ENCODE measurements at regions not wholly inside any gene's neighbourhood (a gene's known extent, or its start where the extent isn't known, plus 50 kb on each side); places are given as distances from the start of the nearest gene placed in this dataset.
A peak's percentile ranks its signal among the peaks of the same experiment; 100 is the strongest.
"Not testable (repeated sequence)": the region's sequence is repeated elsewhere in the genome, so short reads cannot be mapped to it uniquely, and the experiment has no call there.

DNA sequence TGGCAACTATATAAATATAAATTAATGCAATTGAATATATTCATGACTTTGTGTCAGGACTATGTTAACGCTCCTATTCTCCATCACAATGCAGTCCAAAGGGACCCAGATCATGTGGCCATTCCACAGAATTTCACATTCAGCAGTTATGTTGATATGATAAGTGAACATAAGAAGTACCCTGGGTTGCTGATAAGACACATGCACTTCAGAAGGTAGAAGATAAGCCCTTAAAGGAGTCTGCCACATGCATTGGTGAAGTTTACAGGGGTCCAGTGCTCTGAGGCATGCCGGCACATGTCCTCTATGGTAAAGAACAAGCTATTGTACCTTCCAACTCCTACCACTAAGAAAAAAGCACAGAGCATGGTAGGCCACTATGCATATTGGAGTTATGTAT lies 76.4 kb downstream of the PHAX start:
- no peak for DNase-seq (ENCODE audit: low spot score)

GRCh38 chr5:126680191-126680817 lies 79.6 kb downstream of the PHAX start:
- peak; percentile 64 for DNase-seq (ENCODE audit: low spot score)

- DNase-seq (ENCODE audit: low spot score), result not testable (repeated sequence)
Measured at GRCh38 chr5:126681314-126681713, 80.6 kb downstream of the PHAX start.

DNA sequence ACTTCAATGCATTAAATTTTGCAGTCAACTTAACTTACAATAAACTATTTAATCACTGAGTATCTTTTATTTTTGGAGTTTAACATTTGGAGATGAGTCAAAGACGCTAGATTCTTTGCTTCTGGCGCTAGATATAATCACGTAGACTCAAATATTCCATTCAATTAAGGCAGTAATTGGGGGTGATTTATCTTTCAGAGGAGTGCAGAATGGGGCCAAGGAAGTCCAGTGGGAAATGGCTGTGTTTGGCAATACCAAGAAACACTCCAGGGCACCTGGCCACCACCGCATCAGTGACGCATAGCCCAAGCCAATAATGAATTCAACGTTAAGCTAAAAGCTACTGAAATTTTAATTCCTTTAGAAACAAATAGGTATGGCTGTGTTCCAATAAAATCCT lies 81.2 kb downstream of the PHAX start:
- no peak for DNase-seq (ENCODE audit: low spot score)

GRCh38 chr5:126682856-126683255 lies 82.1 kb downstream of the PHAX start:
- no peak for DNase-seq (ENCODE audit: low spot score)

DNA sequence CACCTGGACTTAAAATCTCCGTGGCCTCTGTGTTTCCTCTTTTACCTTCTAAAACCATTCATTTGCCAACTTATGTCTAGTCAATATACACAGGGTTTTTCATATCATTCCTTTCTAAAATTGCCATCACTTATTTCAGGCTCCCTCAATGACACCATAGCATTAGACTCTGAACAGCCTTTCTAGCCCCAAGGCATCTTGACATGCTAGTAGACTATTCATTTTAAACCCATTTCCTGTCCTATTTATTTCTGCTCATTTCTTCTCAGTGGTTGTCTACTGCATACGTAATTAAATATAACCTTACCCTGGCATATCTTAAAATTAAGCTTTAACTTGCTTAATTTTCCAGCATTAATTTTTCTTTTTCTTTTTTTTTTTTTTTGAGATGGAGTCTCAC lies 83.2 kb downstream of the PHAX start:
- DNase-seq (ENCODE audit: low spot score), result no peak

DNA sequence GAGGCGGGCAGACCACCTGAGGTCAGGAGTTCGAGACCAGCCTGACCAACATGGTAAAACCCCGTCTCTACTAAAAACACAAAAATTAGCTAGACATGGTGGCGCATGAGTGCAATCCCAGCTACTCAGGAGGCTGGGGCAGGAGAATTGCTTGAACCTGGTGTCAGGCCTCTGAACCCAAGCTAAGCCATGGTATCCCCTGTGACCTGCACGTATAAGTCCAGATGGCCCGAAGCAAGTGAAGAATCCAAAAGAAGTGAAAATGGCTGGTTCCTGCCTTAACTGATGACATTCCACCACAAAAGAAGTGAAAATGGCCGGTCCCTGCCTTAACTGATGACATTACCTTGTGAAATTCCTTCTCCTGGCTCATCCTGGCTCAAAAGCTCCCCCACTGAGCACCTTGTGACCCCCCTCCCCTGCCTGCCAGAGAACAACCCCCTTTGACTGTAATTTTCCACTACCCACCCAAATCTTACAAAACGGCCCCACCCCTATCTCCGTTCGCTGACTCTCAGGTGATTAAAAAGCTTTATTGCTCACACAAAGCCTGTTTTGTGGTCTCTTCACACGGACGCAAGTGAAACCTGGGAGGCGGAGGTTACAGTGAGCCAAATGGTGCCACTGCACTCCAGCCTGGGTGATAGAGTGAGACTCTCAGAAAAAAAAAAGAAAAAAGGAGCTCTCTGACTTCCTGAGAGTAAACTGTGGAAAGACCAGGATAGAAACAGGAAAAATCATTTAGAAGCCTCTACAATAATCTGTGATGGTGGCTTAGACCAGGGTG lies 84.1 kb downstream of the PHAX start:
- DNase-seq (ENCODE audit: low spot score), result not testable (repeated sequence)

DNA sequence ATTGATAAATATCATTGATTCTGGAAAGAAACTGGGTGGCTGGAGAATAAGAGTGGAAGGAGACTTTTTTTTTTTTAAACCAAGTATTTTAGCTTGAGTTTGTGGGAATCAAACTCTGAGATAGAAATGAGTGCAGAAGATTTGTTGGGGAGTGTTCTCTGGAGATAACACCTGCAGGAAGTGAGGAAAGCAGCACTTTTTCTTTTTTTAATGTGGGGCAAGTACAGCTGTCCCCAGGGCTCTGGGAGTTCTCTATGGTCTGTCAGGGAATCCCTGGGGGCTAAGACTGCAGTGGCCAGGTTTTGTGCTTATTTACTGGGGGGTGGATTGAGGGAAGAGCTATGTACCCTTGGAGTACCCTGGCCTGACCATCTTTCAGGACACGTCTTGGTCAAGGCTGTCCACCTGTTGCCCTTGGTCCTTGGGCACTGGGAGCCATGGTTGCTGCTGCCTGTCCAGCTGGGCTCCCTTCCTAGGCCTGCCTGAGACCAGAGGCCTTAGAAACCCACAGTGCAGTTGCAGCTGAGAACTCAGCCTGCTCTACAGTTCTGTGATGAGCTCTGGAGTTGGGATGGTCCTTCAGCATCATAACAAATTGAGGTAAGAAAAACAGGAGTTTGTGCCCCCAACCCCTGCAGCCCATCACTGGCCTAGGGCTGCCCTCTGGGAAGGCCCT lies 85.8 kb downstream of the PHAX start:
- peak; percentile 63 for DNase-seq (ENCODE audit: low spot score)

- DNase-seq (ENCODE audit: low spot score), result no peak
Measured at GRCh38 chr5:126692971-126693370, 84.0 kb upstream of the LMNB1 start.

- no peak for DNase-seq (ENCODE audit: low spot score)
Measured at GRCh38 chr5:126693806-126694205, 83.1 kb upstream of the LMNB1 start.

- DNase-seq (ENCODE audit: low spot score), result no peak
Measured at GRCh38 chr5:126694403-126694802, 82.5 kb upstream of the LMNB1 start.

- no peak for DNase-seq (ENCODE audit: low spot score)
Measured at GRCh38 chr5:126695091-126695490, 81.8 kb upstream of the LMNB1 start.

- DNase-seq (ENCODE audit: low spot score), result no peak
Measured at GRCh38 chr5:126707080-126707479, 69.9 kb upstream of the LMNB1 start.

DNA sequence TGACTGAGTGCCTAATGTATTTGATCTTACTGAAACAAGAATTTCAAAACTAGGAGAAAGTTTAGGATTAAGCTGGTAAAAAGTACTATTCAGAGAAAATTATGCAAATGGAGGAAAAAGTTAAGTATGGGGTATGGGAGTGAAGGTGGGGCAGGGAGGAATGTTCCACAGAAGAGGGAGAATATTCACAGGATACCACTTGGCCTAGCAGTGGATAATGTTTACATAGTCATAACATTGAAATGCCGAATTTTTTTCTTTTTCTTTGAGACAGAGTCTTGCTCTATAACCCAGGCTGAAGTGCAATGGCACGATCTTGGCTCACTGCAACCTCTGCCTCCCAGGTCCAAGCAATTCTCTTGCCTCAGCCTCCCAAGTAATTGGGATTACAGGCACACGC lies 61.2 kb upstream of the LMNB1 start:
- no peak for DNase-seq (ENCODE audit: low spot score)

DNA sequence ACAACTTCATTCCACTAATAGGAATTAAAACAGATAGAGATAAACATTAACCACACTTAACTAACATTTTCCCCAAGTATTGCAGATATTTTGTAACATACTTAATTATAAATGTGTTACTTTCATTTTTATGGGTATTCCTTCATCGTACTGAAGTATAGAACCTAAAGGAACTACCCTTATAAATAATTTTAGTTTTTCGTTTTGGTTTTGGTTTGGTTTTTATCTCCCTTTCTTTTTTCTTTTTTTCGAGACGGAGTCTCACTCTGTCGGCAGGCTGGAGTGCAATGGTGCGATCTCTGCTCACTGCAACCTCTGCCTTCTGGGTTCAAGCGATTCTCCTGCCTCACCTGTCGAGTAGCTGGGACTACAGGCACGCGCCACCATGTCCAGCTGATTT lies 60.1 kb upstream of the LMNB1 start:
- DNase-seq (ENCODE audit: low spot score), result no peak

DNA sequence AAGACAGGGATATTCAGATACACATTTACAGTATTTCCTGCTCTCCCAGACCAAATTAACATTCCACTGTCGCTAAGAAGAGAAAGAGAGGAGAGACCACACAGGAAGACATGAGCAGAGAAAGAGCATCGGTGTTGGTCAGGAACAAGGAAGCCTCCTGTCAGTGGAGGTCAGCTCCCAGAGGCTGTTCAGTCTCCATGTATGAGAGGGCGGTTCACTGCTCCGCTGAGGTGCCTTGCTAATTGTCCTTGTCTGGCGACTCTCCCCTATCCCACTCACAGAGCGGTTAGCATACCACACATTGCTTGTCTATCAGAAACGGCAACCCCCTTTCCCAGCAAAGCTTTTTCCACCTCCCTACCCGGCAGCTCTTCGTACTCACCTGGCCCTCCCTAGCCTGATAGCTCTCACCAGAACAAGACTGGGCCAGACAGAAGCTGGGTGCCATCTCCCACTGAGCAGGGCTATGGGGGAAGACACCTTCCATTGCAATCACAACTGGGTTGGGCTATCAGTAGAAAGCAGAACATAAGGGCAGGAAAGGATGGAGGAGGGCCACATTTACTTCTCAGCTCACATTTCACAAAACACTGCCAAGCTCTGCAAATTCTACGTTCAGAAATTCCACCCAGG lies 58.6 kb upstream of the LMNB1 start:
- DNase-seq (ENCODE audit: low spot score), result no peak

- no peak for DNase-seq (ENCODE audit: low spot score)
Measured at GRCh38 chr5:126720369-126720768, 56.6 kb upstream of the LMNB1 start.

DNA sequence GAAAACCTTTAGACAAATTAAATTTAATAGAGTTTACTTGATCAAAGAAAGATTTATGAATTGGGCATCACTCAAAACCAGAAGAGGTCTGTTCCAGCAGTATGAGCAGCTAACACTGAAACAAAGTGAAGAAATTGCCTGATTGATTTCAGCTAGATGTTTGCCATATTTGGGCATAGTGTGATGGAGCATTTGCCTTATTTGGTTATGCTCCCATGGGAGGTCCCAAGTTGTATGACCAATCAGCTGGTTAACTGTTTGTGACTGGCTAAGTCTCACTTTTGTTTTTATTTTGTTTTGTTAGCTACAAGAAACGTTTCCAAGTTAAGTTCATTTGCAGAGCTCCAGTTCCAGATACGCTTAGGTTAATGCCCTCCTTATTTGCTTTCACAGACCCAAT lies 53.3 kb upstream of the LMNB1 start:
- peak; percentile 36 for DNase-seq (ENCODE audit: low spot score)
